ENCODE measurements at regions not wholly inside any gene's neighbourhood (a gene's known extent, or its start where the extent isn't known, plus 50 kb on each side); places are given as distances from the start of the nearest gene placed in this dataset.

GRCh38 chr1:8115769-8116167 lies 89.7 kb upstream of the ERRFI1 start:
- peaks cover 27% of the 10 kb centered on the region for H3K4me1 ChIP-seq (ENCODE audit: control insufficient read depth, insufficient read depth, low read length)
- POLR2A ChIA-PET (ENCODE audit: unreplicated experiment) = no interaction called here
- H2BK15ac ChIP-seq (ENCODE audit: low read depth, low read length) = peak overlapping the region; percentile 89; the same call in 2 of the 3 replicates
- dilution Hi-C loops (cut with HindIII; ENCODE audit: low sequenced_read_pairs, unreplicated experiment) (no loop called here), in situ Hi-C loops (cut with MboI; ENCODE audit: low sequenced_read_pairs) (no loop called here), intact Hi-C loops (cut with micrococcal nuclease) (loop anchor here (5.0 kb wide), 1 partner anchor 88 kb away; the partner anchor contains the start of gene ERRFI1)
- H4K20me1 ChIP-seq (ENCODE audit: insufficient read depth, low read length) = no peaks in the 10 kb centered on the region
- no peaks in the 10 kb centered on the region for H3K27me3 ChIP-seq (ENCODE audit: control insufficient read depth, insufficient read depth, low read length)
- peak overlapping the region; percentile 39 for H3K14ac ChIP-seq (replicated peaks; ENCODE audit: low read depth, low read length)
- H3K9me1 ChIP-seq (ENCODE audit: insufficient read depth, low read length) = peaks cover 19% of the 10 kb centered on the region
- no peak overlapping the region for H2AFZ ChIP-seq (replicated peaks; ENCODE audit: low read length, poor library complexity)
- H2BK20ac ChIP-seq (ENCODE audit: low read depth, low read length) = peak overlapping the region; percentile 86
- peak overlapping the region; percentile 79 for H2AK5ac ChIP-seq (ENCODE audit: low read depth, low read length)
- peak overlapping the region; percentile 63 to 71; a peak in 3 of 4 replicates for H4K8ac ChIP-seq (ENCODE audit: low read depth in 2 of 2, low read length in 2 of 2)
- WGBS, 2 experiments (ENCODE audit: extremely low coverage in 2 of 2, insufficient read length in 1 of 2) = 91% methylated on average over 7 of the region's 9 CpGs; no CpG with 5 or more reads in 1 of the 2 experiments
- no peak overlapping the region for H3K56ac ChIP-seq (ENCODE audit: extremely low read depth, insufficient read depth, low read length)
- H2BK5ac ChIP-seq (ENCODE audit: low read depth, low read length, poor library complexity, severe bottlenecking) = peak overlapping the region; percentile 91
- DNase-seq (no peak), ATAC-seq (ENCODE audit: low read depth) (no peak)
- peak overlapping the region; percentile 62 for H4K91ac ChIP-seq (ENCODE audit: insufficient read depth, low read depth, low read length)
- peak overlapping the region; percentile 49 for H4K5ac ChIP-seq (ENCODE audit: low read depth, low read length)
- no TSS peak for BruUV-seq (replicated peaks)
- H2BK120ac ChIP-seq (ENCODE audit: low read depth, low read length) = peak overlapping the region; percentile 92
- CTCF ChIA-PET = no interaction called here
- H3K23ac ChIP-seq (ENCODE audit: low read depth, low read length) = no peak overlapping the region
- H3K27ac ChIP-seq (ENCODE audit: insufficient read depth, low read length) = peak overlapping the region; percentile 90
- no peaks in the 10 kb centered on the region for H3K36me3 ChIP-seq (ENCODE audit: control insufficient read depth, insufficient read depth, low read length)
- peak overlapping the region; percentile 2; the same call in 1 of the 2 replicates for H3K9ac ChIP-seq (ENCODE audit: low read depth, low read length)
- TF ChIP-seq SMC3 (IDR thresholded peaks at IDR 0.05; ENCODE audit: low read depth, low read length) = no peak
- peak overlapping the region; percentile 82 for H3K18ac ChIP-seq (ENCODE audit: low read depth, low read length)
- H3K9me3 ChIP-seq (ENCODE audit: control insufficient read depth, insufficient read depth, low read length) = no peaks in the 10 kb centered on the region
- H3K79me1 ChIP-seq (ENCODE audit: low read depth in 1 of 2, low read length in 2 of 2) = no peaks in the 10 kb centered on the region
- peak overlapping the region; percentile 74 for H3K4ac ChIP-seq (ENCODE audit: low read depth, low read length)
- H3K4me2 ChIP-seq (ENCODE audit: low read depth, low read length) = no peak overlapping the region
- no peak overlapping the region for H2AK9ac ChIP-seq (replicated peaks; ENCODE audit: low read depth, low read length, poor library complexity)
- no peak overlapping the region for H3K4me3 ChIP-seq (ENCODE audit: insufficient read depth, low read depth, low read length)
